Neural progenitor cell (in vitro differentiated cells): ENCODE measurements at regions not wholly inside any gene's neighbourhood (a gene's known extent, or its start where the extent isn't known, plus 50 kb on each side); places are given as distances from the start of the nearest gene placed in this dataset.

Experiments
- EZH2phosphoT487 ChIP-seq: fragments of 200-600 bp; sonication (generic); IDR thresholded peaks from 2 replicates; pipeline ENCODE4 v1.6.1; 2017; ENCODE audit warnings: antibody characterized with exemption
- TF ChIP-seq, protein P1 (sequence below): fragments of 200-600 bp; sonication (generic); IDR thresholded peaks from 2 replicates; pipeline ENCODE4 v1.5.1; 2017; ENCODE audit warnings: antibody characterized with exemption, mild to moderate bottlenecking

DNA sequence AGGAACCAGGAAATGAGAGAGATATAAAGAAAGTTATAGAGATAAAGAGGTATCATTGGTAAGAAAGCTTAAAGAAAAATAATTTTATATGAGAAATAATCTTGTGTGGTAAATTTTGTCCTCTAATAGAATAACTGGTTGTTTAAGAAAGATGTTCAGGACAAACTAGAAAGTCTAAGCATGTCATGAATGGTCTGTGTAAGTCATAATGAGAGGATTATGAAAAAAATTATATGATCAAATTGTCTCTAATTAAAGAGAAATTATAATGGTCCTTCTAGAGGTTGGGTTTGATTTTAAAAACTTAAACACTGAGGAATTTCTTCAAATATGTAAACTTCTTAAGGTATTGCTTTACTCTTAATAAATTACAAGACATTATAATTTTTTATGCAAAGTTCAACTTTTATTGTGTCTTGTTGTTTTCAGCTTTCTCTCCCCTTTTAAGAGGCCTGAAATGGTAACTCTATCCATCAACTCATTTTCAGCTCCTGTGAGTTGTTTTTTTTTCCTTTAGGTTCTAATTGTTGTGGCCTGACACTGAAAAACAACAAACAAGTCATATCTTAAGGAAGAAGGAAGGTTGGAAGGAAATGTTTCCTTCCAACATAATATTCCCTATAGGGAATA is 88.2 kb upstream of the CNOT2 start:
- TF ChIP-seq, protein P1, sequence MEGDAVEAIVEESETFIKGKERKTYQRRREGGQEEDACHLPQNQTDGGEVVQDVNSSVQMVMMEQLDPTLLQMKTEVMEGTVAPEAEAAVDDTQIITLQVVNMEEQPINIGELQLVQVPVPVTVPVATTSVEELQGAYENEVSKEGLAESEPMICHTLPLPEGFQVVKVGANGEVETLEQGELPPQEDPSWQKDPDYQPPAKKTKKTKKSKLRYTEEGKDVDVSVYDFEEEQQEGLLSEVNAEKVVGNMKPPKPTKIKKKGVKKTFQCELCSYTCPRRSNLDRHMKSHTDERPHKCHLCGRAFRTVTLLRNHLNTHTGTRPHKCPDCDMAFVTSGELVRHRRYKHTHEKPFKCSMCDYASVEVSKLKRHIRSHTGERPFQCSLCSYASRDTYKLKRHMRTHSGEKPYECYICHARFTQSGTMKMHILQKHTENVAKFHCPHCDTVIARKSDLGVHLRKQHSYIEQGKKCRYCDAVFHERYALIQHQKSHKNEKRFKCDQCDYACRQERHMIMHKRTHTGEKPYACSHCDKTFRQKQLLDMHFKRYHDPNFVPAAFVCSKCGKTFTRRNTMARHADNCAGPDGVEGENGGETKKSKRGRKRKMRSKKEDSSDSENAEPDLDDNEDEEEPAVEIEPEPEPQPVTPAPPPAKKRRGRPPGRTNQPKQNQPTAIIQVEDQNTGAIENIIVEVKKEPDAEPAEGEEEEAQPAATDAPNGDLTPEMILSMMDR, result no peak
- TF ChIP-seq EZH2phosphoT487, result no peak
